ENCODE measurements at regions not wholly inside any gene's neighbourhood (a gene's known extent, or its start where the extent isn't known, plus 50 kb on each side); places are given as distances from the start of the nearest gene placed in this dataset.
"Not testable (repeated sequence)": the region's sequence is repeated elsewhere in the genome, so short reads cannot be mapped to it uniquely, and the experiment has no call there.

GRCh38 chr10:133785846-133786602 lies 159.4 kb upstream of the FRG2B start:
- intact Hi-C loops (cut with micrococcal nuclease); H3K27me3 ChIP-seq (ENCODE audit: insufficient read depth, low read length); H3K36me3 Mint-ChIP-seq; H3K27ac ChIP-seq (ENCODE audit: low read depth, low read length); H3K4me3 ChIP-seq (ENCODE audit: low read length in 2 of 2); H3K9me3 Mint-ChIP-seq; POLR2A ChIA-PET (ENCODE audit: partially characterized antibody); H3K27me3 Mint-ChIP-seq; H3K4me1 ChIP-seq (ENCODE audit: insufficient read depth, low read length); H3K27ac Mint-ChIP-seq; H3K9me3 ChIP-seq (ENCODE audit: control insufficient read depth in 1 of 2, low read length in 2 of 2); H3K36me3 ChIP-seq (ENCODE audit: insufficient read depth, low read length); CTCF ChIA-PET (ENCODE audit: partially characterized antibody); DNase-seq; H3K4me3 Mint-ChIP-seq; H3K4me1 Mint-ChIP-seq: not testable (repeated sequence)

GRCh38 chr10:133785178-133785577 lies 158.6 kb upstream of the FRG2B start:
- H3K4me1 ChIP-seq (ENCODE audit: insufficient read depth, low read length); H3K27me3 ChIP-seq (ENCODE audit: insufficient read depth, low read length); DNase-seq; H3K27ac Mint-ChIP-seq; H3K4me3 ChIP-seq (ENCODE audit: low read length in 2 of 2); H3K9me3 Mint-ChIP-seq; H3K27me3 Mint-ChIP-seq; POLR2A ChIA-PET (ENCODE audit: partially characterized antibody); H3K9me3 ChIP-seq (ENCODE audit: control insufficient read depth in 1 of 2, low read length in 2 of 2); H3K36me3 ChIP-seq (ENCODE audit: insufficient read depth, low read length); H3K36me3 Mint-ChIP-seq; intact Hi-C loops (cut with micrococcal nuclease); H3K4me1 Mint-ChIP-seq; H3K27ac ChIP-seq (ENCODE audit: low read depth, low read length); H3K4me3 Mint-ChIP-seq; CTCF ChIA-PET (ENCODE audit: partially characterized antibody): not testable (repeated sequence)

GRCh38 chr10:133765308-133765707 lies 138.7 kb upstream of the FRG2B start:
- H3K4me1 ChIP-seq (ENCODE audit: insufficient read depth, low read length); H3K27ac ChIP-seq (ENCODE audit: low read depth, low read length); H3K36me3 Mint-ChIP-seq; H3K9me3 Mint-ChIP-seq; H3K4me3 Mint-ChIP-seq; H3K27ac Mint-ChIP-seq; H3K9me3 ChIP-seq (ENCODE audit: control insufficient read depth in 1 of 2, low read length in 2 of 2); H3K27me3 Mint-ChIP-seq; POLR2A ChIA-PET (ENCODE audit: partially characterized antibody); DNase-seq; H3K27me3 ChIP-seq (ENCODE audit: insufficient read depth, low read length); CTCF ChIA-PET (ENCODE audit: partially characterized antibody); H3K4me1 Mint-ChIP-seq; intact Hi-C loops (cut with micrococcal nuclease); H3K4me3 ChIP-seq (ENCODE audit: low read length in 2 of 2); H3K36me3 ChIP-seq (ENCODE audit: insufficient read depth, low read length): not testable (repeated sequence)

GRCh38 chr10:133764823-133765209 lies 138.2 kb upstream of the FRG2B start:
- H3K36me3 Mint-ChIP-seq; H3K27me3 Mint-ChIP-seq; H3K36me3 ChIP-seq (ENCODE audit: insufficient read depth, low read length); H3K27me3 ChIP-seq (ENCODE audit: insufficient read depth, low read length); H3K27ac ChIP-seq (ENCODE audit: low read depth, low read length); H3K9me3 Mint-ChIP-seq; intact Hi-C loops (cut with micrococcal nuclease); H3K4me1 ChIP-seq (ENCODE audit: insufficient read depth, low read length); H3K9me3 ChIP-seq (ENCODE audit: control insufficient read depth in 1 of 2, low read length in 2 of 2); H3K4me3 Mint-ChIP-seq; CTCF ChIA-PET (ENCODE audit: partially characterized antibody); H3K4me1 Mint-ChIP-seq; H3K27ac Mint-ChIP-seq; H3K4me3 ChIP-seq (ENCODE audit: low read length in 2 of 2); POLR2A ChIA-PET (ENCODE audit: partially characterized antibody): not testable (repeated sequence)
- peak in 1 of 5 donors; percentile 43 for DNase-seq

GRCh38 chr10:133763875-133764822 lies 137.6 kb upstream of the FRG2B start:
- H3K9me3 ChIP-seq (ENCODE audit: control insufficient read depth in 1 of 2, low read length in 2 of 2); H3K9me3 Mint-ChIP-seq; intact Hi-C loops (cut with micrococcal nuclease); CTCF ChIA-PET (ENCODE audit: partially characterized antibody); H3K27me3 ChIP-seq (ENCODE audit: insufficient read depth, low read length); H3K36me3 Mint-ChIP-seq; H3K4me3 ChIP-seq (ENCODE audit: low read length in 2 of 2); H3K4me1 ChIP-seq (ENCODE audit: insufficient read depth, low read length); H3K27ac ChIP-seq (ENCODE audit: low read depth, low read length); H3K4me1 Mint-ChIP-seq; H3K4me3 Mint-ChIP-seq; H3K36me3 ChIP-seq (ENCODE audit: insufficient read depth, low read length); H3K27ac Mint-ChIP-seq; POLR2A ChIA-PET (ENCODE audit: partially characterized antibody); H3K27me3 Mint-ChIP-seq: not testable (repeated sequence)
- peak in 1 of 5 donors; percentile 49 for DNase-seq

- H3K36me3 ChIP-seq (ENCODE audit: insufficient read depth, low read length); POLR2A ChIA-PET (ENCODE audit: partially characterized antibody); CTCF ChIA-PET (ENCODE audit: partially characterized antibody); H3K27ac Mint-ChIP-seq; H3K4me1 Mint-ChIP-seq; H3K4me3 Mint-ChIP-seq; H3K27ac ChIP-seq (ENCODE audit: low read depth, low read length); H3K36me3 Mint-ChIP-seq; H3K9me3 ChIP-seq (ENCODE audit: control insufficient read depth in 1 of 2, low read length in 2 of 2); DNase-seq; H3K4me3 ChIP-seq (ENCODE audit: low read length in 2 of 2); H3K27me3 Mint-ChIP-seq; intact Hi-C loops (cut with micrococcal nuclease); H3K4me1 ChIP-seq (ENCODE audit: insufficient read depth, low read length); H3K9me3 Mint-ChIP-seq; H3K27me3 ChIP-seq (ENCODE audit: insufficient read depth, low read length): not testable (repeated sequence)
Measured at GRCh38 chr10:133763190-133763589, 136.6 kb upstream of the FRG2B start.

GRCh38 chr10:133753545-133753944 lies 127.0 kb upstream of the FRG2B start:
- H3K36me3 Mint-ChIP-seq; H3K27me3 Mint-ChIP-seq; H3K27ac ChIP-seq (ENCODE audit: low read depth, low read length); H3K9me3 ChIP-seq (ENCODE audit: control insufficient read depth in 1 of 2, low read length in 2 of 2); H3K4me1 Mint-ChIP-seq; intact Hi-C loops (cut with micrococcal nuclease); DNase-seq; H3K27ac Mint-ChIP-seq; H3K9me3 Mint-ChIP-seq; H3K4me3 Mint-ChIP-seq; H3K4me1 ChIP-seq (ENCODE audit: insufficient read depth, low read length); CTCF ChIA-PET (ENCODE audit: partially characterized antibody); H3K27me3 ChIP-seq (ENCODE audit: insufficient read depth, low read length); POLR2A ChIA-PET (ENCODE audit: partially characterized antibody); H3K36me3 ChIP-seq (ENCODE audit: insufficient read depth, low read length); H3K4me3 ChIP-seq (ENCODE audit: low read length in 2 of 2): not testable (repeated sequence)
